ENCODE measurements at regions not wholly inside any gene's neighbourhood (a gene's known extent, or its start where the extent isn't known, plus 50 kb on each side); places are given as distances from the start of the nearest gene placed in this dataset.

- H3K4me1 Mint-ChIP-seq: peaks cover 0 to 2% (median 0%) of the 10 kb centered on the region in 3 donors
- H3K4me1 ChIP-seq (ENCODE audit: control insufficient read depth in 1 of 2, extremely low read depth in 1 of 2, insufficient read depth in 2 of 2, low read length in 2 of 2): peaks cover 0 to 12% of the 10 kb centered on the region in 2 experiments
- no peak overlapping the region for H3K27ac Mint-ChIP-seq
- no peak overlapping the region for H3K27ac ChIP-seq (ENCODE audit: low read length)
- no peaks in the 10 kb centered on the region for H3K9me3 ChIP-seq
- ChIA-PET CTCF (no interaction called here), POLR2A (no interaction called here)
- no peaks in the 10 kb centered on the region for H3K36me3 Mint-ChIP-seq
- no peak for DNase-seq
- no peak overlapping the region for H3K4me3 ChIP-seq (ENCODE audit: control insufficient read depth in 1 of 2, extremely low read depth in 1 of 2, low read length in 1 of 2)
- no peak for ATAC-seq (replicated peaks in 1 of 4)
- H3K4me3 Mint-ChIP-seq: no peak overlapping the region
- no peaks in the 10 kb centered on the region for H3K27me3 ChIP-seq (replicated peaks in 1 of 2; ENCODE audit: control insufficient read depth in 2 of 2, extremely low read depth in 1 of 2, insufficient read depth in 2 of 2, low read length in 1 of 2)
- H3K9me3 Mint-ChIP-seq: peaks cover 2 to 7% (median 5%) of the 10 kb centered on the region in 3 donors
- no peaks in the 10 kb centered on the region for H3K36me3 ChIP-seq (ENCODE audit: control insufficient read depth in 2 of 2, extremely low read depth in 1 of 2, insufficient read depth in 1 of 2, low read length in 1 of 2)
- H3K27me3 Mint-ChIP-seq: no peaks in the 10 kb centered on the region
- WGBS (ENCODE audit: insufficient coverage): no CpG with 5 or more reads among the region's 2 CpGs
These were observed 1851.6 kb upstream of the TENM3 start for GRCh38 chr4:180391613-180392012.

GRCh38 chr4:180394312-180394711, 1848.9 kb upstream of the TENM3 start:
- Mint-ChIP-seq H3K9me3 (peaks cover 0 to 13% (median 7%) of the 10 kb centered on the region in 3 donors), H3K4me1 (peaks cover 0 to 8% (median 0%) of the 10 kb centered on the region in 3 donors), H3K27ac (no peak overlapping the region), H3K4me3 (no peak overlapping the region), H3K36me3 (no peaks in the 10 kb centered on the region), H3K27me3 (no peaks in the 10 kb centered on the region)
- H3K9me3 ChIP-seq: no peaks in the 10 kb centered on the region
- H3K36me3 ChIP-seq (ENCODE audit: control insufficient read depth in 2 of 2, extremely low read depth in 1 of 2, insufficient read depth in 1 of 2, low read length in 1 of 2): no peaks in the 10 kb centered on the region
- peak in 1 of 35 experiments; percentile 1 for DNase-seq
- no peaks in the 10 kb centered on the region for H3K27me3 ChIP-seq (replicated peaks in 1 of 2; ENCODE audit: control insufficient read depth in 2 of 2, extremely low read depth in 1 of 2, insufficient read depth in 2 of 2, low read length in 1 of 2)
- no CpG with 5 or more reads among the region's 2 CpGs for WGBS (ENCODE audit: insufficient coverage)
- no peak overlapping the region for H3K4me3 ChIP-seq (ENCODE audit: control insufficient read depth in 1 of 2, extremely low read depth in 1 of 2, low read length in 1 of 2)
- POLR2A ChIA-PET: no interaction called here
- CTCF ChIA-PET: interaction anchor here in 1 of 2 donors (0.6 kb wide), 1 partner anchor 261 kb away, joined by 4 read pairs; no protein-coding TSS in a partner anchor
- no peak overlapping the region for H3K27ac ChIP-seq (ENCODE audit: low read length)
- peak in 3 of 4 experiments; percentile 43 to 65 (median 54) for ATAC-seq (replicated peaks in 1 of 4)
- H3K4me1 ChIP-seq (ENCODE audit: control insufficient read depth in 1 of 2, extremely low read depth in 1 of 2, insufficient read depth in 2 of 2, low read length in 2 of 2): peaks cover 0 to 19% of the 10 kb centered on the region in 2 experiments

- WGBS (ENCODE audit: insufficient coverage): 55% methylated on average over 2 of the region's 3 CpGs
- Histone ChIP-seq H3K4me3 (ENCODE audit: control insufficient read depth in 1 of 2, extremely low read depth in 1 of 2, low read length in 1 of 2) (no peak overlapping the region), H3K27ac (ENCODE audit: low read length) (no peak overlapping the region), H3K9me3 (no peaks in the 10 kb centered on the region), H3K4me1 (ENCODE audit: control insufficient read depth in 1 of 2, extremely low read depth in 1 of 2, insufficient read depth in 2 of 2, low read length in 2 of 2) (peaks cover 0 to 19% of the 10 kb centered on the region in 2 experiments), H3K27me3 (replicated peaks in 1 of 2; ENCODE audit: control insufficient read depth in 2 of 2, extremely low read depth in 1 of 2, insufficient read depth in 2 of 2, low read length in 1 of 2) (no peaks in the 10 kb centered on the region), H3K36me3 (ENCODE audit: control insufficient read depth in 2 of 2, extremely low read depth in 1 of 2, insufficient read depth in 1 of 2, low read length in 1 of 2) (no peaks in the 10 kb centered on the region)
- Mint-ChIP-seq H3K4me1 (peaks cover 0 to 8% (median 0%) of the 10 kb centered on the region in 3 donors), H3K9me3 (peaks cover 0 to 13% (median 8%) of the 10 kb centered on the region in 3 donors), H3K36me3 (no peaks in the 10 kb centered on the region), H3K27me3 (no peaks in the 10 kb centered on the region), H3K27ac (no peak overlapping the region), H3K4me3 (no peak overlapping the region)
- CTCF ChIA-PET: interaction anchor here in 1 of 2 donors (0.6 kb wide), 1 partner anchor 260 kb away, joined by 4 read pairs; no protein-coding TSS in a partner anchor
- POLR2A ChIA-PET: no interaction called here
- DNase-seq (no peak), ATAC-seq (replicated peaks in 1 of 4) (peak in 1 of 4 experiments; percentile 50)
These were observed 1848.5 kb upstream of the TENM3 start for GRCh38 chr4:180394730-180395129.

- Mint-ChIP-seq H3K27me3 (no peaks in the 10 kb centered on the region), H3K4me3 (no peak overlapping the region), H3K27ac (no peak overlapping the region), H3K9me3 (peaks cover 2 to 21% (median 8%) of the 10 kb centered on the region in 3 donors), H3K36me3 (no peaks in the 10 kb centered on the region), H3K4me1 (peaks cover 0 to 8% (median 0%) of the 10 kb centered on the region in 3 donors)
- no peak for ATAC-seq (replicated peaks in 1 of 4)
- Histone ChIP-seq H3K27me3 (replicated peaks in 1 of 2; ENCODE audit: control insufficient read depth in 2 of 2, extremely low read depth in 1 of 2, insufficient read depth in 2 of 2, low read length in 1 of 2) (no peaks in the 10 kb centered on the region), H3K27ac (ENCODE audit: low read length) (no peak overlapping the region), H3K9me3 (no peaks in the 10 kb centered on the region), H3K4me1 (ENCODE audit: control insufficient read depth in 1 of 2, extremely low read depth in 1 of 2, insufficient read depth in 2 of 2, low read length in 2 of 2) (peaks cover 0 to 19% of the 10 kb centered on the region in 2 experiments), H3K36me3 (ENCODE audit: control insufficient read depth in 2 of 2, extremely low read depth in 1 of 2, insufficient read depth in 1 of 2, low read length in 1 of 2) (no peaks in the 10 kb centered on the region), H3K4me3 (ENCODE audit: control insufficient read depth in 1 of 2, extremely low read depth in 1 of 2, low read length in 1 of 2) (no peak overlapping the region)
- no peak for DNase-seq
- POLR2A ChIA-PET: no interaction called here
- WGBS (ENCODE audit: insufficient coverage): 84% methylated on average over 2 of the region's 4 CpGs
- CTCF ChIA-PET: no interaction called here
These were observed 1844.6 kb upstream of the TENM3 start for GRCh38 chr4:180398564-180398963.

GRCh38 chr4:180407275-180407885, 1835.8 kb upstream of the TENM3 start:
- no peaks in the 10 kb centered on the region for H3K27me3 Mint-ChIP-seq
- Histone ChIP-seq H3K4me3 (ENCODE audit: control insufficient read depth in 1 of 2, extremely low read depth in 1 of 2, low read length in 1 of 2) (no peak overlapping the region), H3K27ac (ENCODE audit: low read length) (no peak overlapping the region), H3K27me3 (replicated peaks in 1 of 2; ENCODE audit: control insufficient read depth in 2 of 2, extremely low read depth in 1 of 2, insufficient read depth in 2 of 2, low read length in 1 of 2) (no peaks in the 10 kb centered on the region), H3K4me1 (ENCODE audit: control insufficient read depth in 1 of 2, extremely low read depth in 1 of 2, insufficient read depth in 2 of 2, low read length in 2 of 2) (no peaks in the 10 kb centered on the region), H3K36me3 (ENCODE audit: control insufficient read depth in 2 of 2, extremely low read depth in 1 of 2, insufficient read depth in 1 of 2, low read length in 1 of 2) (no peaks in the 10 kb centered on the region), H3K9me3 (no peaks in the 10 kb centered on the region)
- peaks cover 2 to 13% (median 8%) of the 10 kb centered on the region in 3 donors for H3K9me3 Mint-ChIP-seq
- ATAC-seq (replicated peaks in 1 of 4) (no peak), DNase-seq (no peak)
- ChIA-PET CTCF (no interaction called here), POLR2A (no interaction called here)
- H3K27ac Mint-ChIP-seq: no peak overlapping the region
- no peaks in the 10 kb centered on the region for H3K36me3 Mint-ChIP-seq
- no CpG with 5 or more reads among the region's 4 CpGs for WGBS (ENCODE audit: insufficient coverage)
- no peak overlapping the region for H3K4me3 Mint-ChIP-seq
- no peaks in the 10 kb centered on the region for H3K4me1 Mint-ChIP-seq

GRCh38 chr4:180418819-180419531, 1824.2 kb upstream of the TENM3 start:
- Mint-ChIP-seq H3K27me3 (no peaks in the 10 kb centered on the region), H3K4me3 (no peak overlapping the region), H3K4me1 (no peaks in the 10 kb centered on the region), H3K27ac (no peak overlapping the region), H3K36me3 (no peaks in the 10 kb centered on the region), H3K9me3 (peaks cover 4 to 9% (median 6%) of the 10 kb centered on the region in 3 donors)
- no peaks in the 10 kb centered on the region for H3K27me3 ChIP-seq (replicated peaks in 1 of 2; ENCODE audit: control insufficient read depth in 2 of 2, extremely low read depth in 1 of 2, insufficient read depth in 2 of 2, low read length in 1 of 2)
- CTCF ChIA-PET: no interaction called here
- DNase-seq (no peak), ATAC-seq (replicated peaks in 1 of 4) (no peak)
- H3K36me3 ChIP-seq (ENCODE audit: control insufficient read depth in 2 of 2, extremely low read depth in 1 of 2, insufficient read depth in 1 of 2, low read length in 1 of 2): no peaks in the 10 kb centered on the region
- H3K4me3 ChIP-seq (ENCODE audit: control insufficient read depth in 1 of 2, extremely low read depth in 1 of 2, low read length in 1 of 2): no peak overlapping the region
- no CpG with 5 or more reads among the region's 6 CpGs for WGBS (ENCODE audit: insufficient coverage)
- H3K4me1 ChIP-seq (ENCODE audit: control insufficient read depth in 1 of 2, extremely low read depth in 1 of 2, insufficient read depth in 2 of 2, low read length in 2 of 2): no peaks in the 10 kb centered on the region
- POLR2A ChIA-PET: interaction anchor here in 1 of 2 donors (0.5 kb wide), 1 partner anchor 66 kb away, joined by 3 read pairs; no protein-coding TSS in a partner anchor
- no peaks in the 10 kb centered on the region for H3K9me3 ChIP-seq
- H3K27ac ChIP-seq (ENCODE audit: low read length): no peak overlapping the region
